GM21381 (cell line): ENCODE measurements at regions not wholly inside any gene's neighbourhood (a gene's known extent, or its start where the extent isn't known, plus 50 kb on each side); places are given as distances from the start of the nearest gene placed in this dataset.

Experiments used
- ATAC-seq: cut with Tn5 transposase; IDR thresholded peaks from one replicate; pipeline ENCODE4 v1.9.1; 2021; ENCODE audit warnings: mild to moderate bottlenecking, moderate library complexity; ENCODE audit not compliant: unreplicated experiment

DNA sequence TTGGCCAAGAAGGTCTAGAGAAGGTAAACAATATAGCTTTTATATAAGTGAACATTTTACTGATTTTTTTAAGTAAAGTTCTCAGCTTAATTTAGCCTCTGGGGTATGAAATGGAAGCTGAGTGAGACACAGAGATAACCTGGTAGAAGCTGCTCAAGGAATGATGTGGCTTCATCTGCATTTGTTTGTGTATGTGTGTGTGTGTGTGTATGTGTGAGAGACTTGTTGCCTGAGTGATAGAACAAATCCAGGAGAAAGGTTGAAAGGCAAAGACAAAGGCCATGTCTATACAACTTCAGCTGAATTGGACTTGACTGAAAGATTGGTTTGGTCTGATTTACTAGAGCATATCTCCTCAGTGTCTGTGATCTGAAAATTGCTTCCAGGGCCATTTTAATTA is 63.6 kb downstream of the PCDH7 start:
- no peak for ATAC-seq

DNA sequence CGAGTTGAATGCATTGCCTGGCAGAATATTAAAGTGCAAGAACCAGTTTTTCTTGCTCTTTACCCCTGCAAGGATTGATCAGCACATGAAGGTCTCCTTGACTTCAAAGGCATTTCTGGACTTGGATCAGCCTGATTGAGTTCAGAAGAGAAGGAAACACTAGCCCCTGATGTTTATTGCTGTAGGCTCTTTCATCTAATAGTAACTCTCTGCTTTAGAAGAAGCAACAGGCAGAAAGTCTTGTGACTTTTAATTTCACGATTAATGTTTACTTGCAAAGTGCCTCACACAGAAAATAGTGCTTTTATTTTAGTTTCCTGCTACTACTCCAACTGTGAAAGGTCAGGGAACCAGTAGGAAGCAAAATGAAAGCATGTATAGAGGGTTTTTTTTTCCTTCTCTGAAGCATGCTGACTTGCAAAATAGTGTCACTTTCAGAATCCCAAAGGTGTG is 69.1 kb downstream of the PCDH7 start:
- no peak for ATAC-seq

DNA sequence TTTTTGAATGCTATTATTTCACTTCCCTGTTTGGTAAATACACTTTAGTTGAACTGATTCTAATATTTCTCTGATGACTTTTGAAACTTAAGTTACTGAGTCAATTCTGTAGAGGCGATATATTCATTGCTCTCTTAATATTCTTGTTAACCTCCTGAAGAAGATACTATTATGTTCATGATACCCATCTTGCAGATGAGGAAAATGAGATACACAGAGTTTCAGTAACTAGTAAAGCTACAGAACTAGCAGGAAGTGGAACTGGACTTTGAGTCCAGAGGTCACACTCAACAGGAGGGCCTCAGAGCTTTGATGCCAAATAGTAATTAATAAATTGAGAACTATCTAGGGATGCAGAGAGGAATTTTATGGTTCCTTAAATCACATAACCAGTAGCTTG is 70.0 kb downstream of the PCDH7 start:
- no peak for ATAC-seq

DNA sequence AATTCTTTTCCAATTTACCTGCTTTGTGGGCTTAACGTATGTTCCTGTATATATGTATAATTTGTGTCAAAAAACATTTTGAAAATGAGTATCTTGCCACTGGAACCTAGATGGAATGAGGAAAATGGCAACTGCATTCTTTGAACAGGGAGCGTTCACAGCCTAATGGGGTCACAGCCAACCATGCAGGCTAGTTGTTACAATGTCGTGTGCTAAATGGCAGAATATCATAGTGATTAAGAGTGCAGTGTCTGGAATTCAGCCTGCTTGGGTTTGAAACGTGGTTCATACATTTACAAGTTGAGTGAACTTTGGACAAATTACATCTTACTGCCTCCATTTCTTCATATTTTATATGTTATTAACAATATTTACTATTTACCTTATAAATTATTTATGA is 70.8 kb downstream of the PCDH7 start:
- no peak for ATAC-seq

DNA sequence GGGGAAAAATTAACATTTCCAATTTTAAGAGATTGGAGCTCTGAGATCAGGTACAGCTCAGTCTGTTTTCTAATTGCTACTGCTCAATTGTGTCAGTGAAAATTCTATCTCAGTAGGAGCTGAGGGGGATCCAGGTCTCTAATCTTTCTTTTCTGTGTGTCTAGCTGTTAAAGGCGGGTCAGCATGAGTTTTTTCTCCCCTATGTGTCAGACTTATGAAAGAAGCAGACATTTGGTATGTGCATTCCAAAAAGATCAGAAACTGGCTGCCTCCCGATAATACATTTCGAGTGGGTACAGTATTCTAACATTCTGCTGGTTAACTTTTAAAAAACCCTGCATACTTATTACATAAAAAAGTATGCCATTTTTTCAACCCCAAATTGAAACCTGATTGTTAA is 72.4 kb downstream of the PCDH7 start:
- ATAC-seq = no peak

DNA sequence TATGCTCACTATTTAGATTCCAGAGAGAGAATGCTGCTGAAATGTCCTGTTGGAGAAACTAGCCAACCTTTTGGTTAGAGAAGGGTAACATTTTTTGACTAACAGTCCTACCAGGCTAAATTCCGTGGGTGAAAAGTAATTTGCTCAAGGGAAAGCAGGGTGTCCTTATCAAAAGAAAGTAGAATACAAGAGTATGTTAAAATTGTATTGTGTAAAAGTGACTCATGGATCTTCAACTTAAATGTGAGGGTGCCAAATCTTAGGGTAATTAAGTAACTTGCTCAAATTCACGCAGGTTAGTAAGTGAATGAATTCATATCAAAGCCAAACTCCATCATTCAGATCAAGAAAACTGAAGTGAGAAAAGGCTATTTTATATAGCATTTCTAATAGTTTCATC is 81.7 kb downstream of the PCDH7 start:
- ATAC-seq = no peak

DNA sequence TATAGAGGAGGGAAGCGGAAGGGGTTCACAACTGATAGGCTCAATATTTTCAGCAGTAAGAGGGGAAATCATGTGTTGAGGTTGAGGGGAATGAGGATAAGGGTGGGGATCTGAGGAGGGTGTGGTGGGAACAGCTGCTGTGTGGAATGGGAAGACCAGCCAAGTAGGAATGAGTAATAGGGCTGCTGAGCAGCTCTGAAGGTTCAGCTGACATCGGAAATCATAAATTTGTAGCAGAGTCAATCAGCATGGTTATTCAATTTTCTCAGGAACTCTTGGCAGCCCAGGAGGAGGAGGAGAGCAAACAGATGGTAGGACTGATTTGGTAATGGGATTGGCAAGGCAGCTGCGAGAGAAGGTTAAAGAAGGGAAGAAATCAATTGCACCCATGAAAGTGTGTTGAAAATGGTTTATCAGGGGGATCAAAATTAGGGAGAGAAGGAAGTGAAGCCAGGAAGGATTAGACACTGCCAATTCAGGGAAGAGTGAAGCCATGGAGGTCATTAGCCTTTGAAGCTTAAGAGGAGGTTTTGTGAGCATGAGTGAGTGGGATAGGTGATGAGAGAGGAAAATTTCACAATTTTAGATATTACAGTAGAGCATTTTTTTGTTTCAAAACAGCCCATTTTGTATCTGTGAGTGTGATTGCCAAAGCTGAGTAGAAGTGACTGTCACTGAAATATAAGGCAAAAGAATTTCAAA is 82.6 kb downstream of the PCDH7 start:
- no peak for ATAC-seq

DNA sequence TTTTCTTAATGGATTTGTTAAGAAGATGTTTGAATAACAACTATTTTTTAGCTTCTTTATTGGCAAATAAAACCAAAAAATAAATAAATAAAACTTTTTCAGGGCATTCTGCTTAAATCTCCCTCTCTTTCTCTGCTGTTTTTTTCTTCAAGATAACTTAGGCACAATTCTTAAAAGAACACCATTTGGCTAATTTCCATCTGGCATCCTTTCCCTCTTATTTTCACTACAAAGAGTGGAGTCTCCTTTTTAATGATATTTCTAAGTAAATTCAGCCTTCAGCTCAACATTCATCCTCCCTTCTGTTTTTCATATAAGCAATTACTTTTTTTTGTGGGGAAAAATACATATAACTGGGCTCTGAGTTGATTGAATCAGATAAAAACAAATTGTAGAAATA is 88.1 kb downstream of the PCDH7 start:
- no peak for ATAC-seq

DNA sequence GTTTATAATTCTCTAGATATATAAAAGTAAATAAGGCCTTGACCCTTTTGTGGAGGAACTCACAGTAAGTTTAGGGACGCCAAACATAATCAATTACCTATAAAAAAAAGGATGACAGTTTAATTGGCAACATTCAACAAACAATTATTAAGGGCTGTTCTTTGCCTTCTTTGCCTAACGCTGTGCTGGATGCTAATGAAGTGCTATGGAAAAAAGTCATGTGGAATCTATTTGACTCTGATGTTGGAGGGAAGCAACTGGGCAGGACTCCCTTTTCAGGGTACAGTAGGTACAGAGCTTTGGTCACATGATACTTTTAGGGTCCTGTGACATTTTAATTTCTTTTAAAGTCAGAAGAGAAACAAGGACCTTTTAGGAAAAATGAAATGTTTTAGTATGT is 91.1 kb downstream of the PCDH7 start:
- ATAC-seq = no peak

DNA sequence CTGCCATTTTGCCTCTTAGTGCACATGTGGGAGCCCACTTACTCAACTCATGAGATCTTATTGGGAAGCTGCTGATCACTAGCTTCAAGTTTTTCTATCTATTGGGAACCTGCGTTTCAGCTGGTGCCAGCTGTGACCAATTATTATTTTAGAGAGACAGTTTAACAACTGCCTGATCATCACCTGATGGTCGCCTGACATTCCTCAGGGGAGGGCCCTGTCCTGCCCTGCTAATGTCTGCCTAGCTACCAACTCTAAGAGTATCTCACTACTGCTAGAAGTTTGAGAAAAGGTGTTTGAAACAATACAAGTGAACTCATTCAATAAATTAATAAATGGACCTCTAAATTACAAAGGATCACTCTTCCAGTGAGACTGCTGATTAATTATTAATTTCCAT is 95.5 kb downstream of the PCDH7 start:
- no peak for ATAC-seq

DNA sequence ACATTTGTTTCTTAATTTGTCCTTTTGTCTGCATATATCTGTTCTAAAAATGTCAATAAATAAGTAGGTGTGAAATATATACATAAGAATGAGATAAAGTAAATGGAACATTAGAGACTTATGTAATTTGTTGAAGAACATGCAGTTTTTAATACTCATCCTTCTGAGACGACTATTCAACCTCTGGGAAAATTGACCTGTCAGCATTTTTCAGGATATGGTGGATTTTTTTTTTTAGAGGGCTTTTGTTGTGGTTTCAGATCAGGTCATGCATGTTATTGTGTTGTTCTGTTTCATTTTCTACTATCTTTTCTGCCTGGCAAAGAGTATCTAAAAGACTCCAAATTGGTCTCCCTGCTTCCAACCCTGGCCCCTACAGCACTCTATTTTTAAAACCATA is 97.3 kb downstream of the PCDH7 start:
- no peak for ATAC-seq

DNA sequence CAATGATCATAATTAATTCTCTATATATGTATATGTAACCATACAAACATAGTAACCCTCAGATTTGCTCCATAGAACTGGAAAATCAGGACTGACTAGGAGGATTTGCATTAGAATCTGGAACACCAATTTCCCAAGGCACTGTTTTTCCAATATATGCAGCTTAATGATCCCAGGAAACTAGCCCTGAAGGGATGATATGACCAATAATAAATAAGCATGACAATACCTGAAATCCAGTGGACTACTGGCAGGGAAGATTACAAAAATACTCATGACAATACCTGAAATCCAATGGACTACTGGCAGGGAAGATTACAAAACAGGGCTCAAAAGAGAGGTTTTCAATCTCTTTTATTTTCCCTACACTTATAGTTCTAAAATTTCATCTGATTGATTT is 98.4 kb downstream of the PCDH7 start:
- no peak for ATAC-seq

DNA sequence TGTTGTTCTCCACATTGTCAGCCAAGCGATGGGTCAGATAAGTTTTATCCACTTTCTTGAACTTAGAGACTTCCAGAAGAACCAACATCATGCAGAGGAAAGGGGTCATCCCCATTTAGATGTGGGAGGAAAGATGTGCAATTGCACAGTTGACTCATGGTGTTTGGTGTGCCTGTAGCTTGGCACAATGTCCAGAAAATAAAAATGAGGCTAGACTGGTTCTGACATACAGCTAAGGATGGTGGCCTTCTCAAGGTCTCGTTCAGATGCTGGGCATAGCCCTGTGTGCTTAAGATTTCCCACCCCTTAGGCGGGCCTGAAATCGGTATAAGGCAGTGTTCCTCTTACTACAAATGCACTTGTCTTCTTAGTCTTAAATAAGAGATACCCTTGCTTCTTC is 101.1 kb downstream of the PCDH7 start:
- no peak for ATAC-seq

DNA sequence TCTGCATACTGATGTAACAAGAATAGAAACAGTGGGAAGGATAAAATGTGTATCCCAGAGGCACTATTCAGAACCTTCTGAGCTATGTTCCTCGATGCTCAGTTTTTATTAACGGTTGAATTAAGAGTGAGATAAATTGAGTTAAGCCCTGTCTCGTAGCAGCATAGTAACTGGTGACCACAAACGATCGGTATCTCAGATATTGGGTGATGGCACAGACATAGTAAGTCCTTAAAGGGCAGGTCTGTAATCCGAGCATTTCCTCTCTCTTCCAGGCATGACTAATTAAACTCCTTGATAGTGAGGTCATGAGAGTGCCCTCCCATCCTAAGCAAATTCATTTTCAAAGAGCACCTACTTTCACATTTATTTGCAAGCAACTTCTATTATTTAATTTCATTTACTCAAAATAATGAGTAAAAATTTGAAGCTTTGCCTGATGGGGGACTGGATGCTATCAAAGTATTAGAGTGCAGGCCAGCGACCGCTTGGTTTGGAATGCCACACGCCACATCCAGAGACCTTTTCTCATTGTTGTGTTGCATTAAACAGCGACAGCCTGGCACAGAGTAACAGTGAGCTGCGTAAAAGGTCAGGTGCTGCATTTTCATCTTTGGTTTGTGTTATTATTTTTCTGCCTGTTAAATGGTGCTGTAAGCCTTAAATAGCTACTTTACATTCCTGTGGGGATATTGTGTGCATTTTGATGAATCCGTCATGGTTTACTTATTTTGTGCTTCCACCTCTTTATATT is 101.9 kb downstream of the PCDH7 start:
- no peak for ATAC-seq

DNA sequence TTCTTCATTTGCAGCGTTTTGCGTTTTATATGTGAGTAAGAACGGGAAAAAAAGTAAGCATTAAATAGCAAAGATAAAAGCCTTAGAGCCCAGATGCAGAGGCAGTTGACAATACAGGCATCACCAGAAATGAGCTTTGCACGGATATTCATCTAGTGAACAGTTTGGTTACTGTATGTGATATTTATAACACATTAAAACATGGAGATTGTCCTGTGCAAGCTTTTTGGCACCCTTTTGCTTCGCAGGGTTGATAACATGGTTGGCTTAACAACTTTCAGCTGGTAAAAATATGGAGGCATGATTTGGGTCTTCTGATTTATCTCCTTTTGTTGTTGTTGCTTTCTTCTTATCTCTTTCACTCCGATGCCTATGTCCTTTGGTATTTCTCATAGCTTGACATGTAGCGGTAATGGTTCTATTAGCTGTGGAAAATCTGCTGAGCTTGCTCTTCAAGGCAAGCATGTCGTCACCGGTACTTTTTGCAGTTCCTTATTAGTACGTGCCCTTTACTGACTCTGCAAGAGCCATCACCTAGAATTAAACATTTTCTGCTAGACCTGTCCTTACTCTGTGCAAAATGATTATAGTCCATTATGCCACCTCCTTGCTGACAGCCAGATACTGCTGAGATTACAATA is 102.9 kb downstream of the PCDH7 start:
- ATAC-seq = no peak

DNA sequence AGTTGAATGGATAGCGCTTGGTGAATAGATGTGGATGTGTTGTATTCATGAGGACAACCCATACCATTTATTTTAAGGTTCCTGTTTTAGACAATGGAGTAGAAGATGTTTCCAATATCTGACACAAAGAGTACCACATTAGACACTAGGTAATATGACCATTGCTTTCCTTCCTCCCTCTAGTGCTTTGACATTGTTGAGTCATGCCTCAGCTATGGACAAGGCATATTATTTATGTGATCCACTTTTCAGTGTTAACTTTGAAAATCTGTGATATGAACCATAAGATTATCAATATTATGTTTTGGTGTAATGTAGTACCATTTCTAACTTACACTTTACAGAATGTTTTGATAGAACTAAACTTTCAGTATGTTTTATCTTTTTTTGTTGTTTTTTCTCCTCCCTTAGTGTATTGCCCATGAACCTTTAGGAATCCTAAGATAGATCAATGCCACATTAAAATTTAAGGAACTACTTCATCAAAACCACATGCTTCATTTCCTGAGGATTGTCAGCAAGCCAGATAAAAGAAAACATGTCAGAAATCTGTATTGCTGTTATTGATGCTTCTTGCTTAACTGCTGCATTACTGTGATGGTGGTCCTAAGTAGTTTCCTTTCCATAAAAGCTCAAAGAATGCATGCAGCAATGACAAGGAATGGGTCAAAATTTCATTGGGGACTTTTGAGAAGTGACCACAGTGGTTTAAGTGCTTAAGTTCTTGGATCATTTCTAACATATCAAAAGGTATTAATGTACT is 105.0 kb downstream of the PCDH7 start:
- ATAC-seq = no peak

DNA sequence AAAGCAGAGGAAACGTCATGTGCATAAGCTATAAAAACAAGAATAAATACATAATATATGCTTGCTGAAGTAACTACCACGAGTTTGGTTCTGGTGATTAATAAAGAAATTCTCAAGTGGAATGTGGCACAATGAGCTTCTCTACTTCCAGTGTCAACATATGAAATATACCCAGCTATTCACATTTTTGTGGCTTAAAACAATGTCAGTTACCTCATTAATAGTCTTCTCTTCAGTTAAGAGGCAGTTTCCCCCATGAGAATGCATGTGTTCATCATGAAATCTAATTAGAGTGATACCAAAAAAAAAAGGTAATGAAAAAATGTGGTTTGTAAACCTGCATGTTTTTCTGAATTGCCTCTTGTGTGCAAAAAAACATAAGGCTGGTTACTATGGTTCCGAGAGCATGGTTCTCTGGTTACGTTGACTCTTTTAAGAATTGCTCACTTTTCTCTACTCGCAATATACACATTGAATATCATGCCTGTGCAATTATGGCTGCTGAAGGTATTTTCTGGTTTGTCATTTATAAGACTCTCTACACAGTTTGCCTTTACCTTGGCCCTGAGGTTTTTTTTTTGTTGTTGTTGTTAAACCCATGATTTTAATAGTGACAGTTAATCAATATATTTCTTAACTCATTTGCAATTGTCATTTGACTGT is 108.2 kb downstream of the PCDH7 start:
- no peak for ATAC-seq

DNA sequence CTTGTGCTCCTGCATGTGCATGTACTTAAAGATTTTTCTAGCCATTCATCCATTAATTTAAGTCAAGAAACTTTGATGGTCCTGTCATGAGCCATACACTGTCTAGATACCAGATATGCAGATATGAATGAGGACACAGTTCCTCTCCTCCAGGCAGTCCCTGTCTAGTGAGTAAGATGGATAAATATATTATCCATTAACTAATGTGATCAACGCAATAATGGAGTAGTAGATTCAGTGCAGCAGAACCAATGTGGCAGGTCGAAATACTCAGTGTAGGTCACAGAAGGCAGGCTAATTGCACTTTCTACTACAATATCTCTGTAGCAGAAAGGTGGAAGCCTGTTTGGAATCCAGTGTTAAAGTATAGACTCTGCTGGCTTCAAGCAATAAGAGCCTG is 112.5 kb downstream of the PCDH7 start:
- ATAC-seq = no peak

DNA sequence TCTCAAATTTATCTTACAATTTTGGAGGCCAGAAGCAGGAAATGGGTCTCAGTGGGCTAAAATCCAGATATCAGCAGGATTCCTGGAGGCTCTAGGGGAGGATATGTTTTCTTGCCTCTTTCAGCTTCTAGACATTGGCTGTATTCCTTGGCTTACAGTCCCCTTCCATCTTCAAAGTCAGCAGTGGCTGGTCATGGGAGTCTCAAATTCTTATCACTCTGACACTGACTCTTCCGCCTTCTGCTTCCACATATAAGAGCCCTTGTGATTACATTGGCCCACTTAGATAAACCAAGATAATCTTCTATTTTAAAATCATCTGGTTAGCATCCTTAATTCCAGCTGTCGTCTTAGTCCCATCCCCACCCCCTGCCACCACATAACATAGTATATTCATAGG is 113.0 kb downstream of the PCDH7 start:
- no peak for ATAC-seq

DNA sequence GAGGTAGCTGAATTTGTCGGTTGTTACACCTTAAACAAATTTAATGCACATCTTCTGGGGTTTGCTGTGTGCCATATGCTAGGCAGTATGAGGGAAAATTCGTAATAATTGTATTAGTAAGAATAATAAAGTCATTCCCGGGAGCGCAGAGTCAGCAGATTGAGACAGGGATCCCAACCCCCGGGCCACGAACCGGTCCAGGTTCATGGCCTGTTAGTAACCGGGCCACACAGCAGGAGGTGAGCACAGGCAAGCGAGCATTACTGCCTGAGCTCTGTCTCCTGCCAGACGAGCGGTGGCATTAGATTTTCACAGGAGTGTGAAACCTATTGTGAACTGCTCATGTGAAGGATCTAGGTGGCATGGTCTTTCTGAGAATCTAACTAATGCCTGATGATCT is 114.9 kb downstream of the PCDH7 start:
- ATAC-seq = no peak

DNA sequence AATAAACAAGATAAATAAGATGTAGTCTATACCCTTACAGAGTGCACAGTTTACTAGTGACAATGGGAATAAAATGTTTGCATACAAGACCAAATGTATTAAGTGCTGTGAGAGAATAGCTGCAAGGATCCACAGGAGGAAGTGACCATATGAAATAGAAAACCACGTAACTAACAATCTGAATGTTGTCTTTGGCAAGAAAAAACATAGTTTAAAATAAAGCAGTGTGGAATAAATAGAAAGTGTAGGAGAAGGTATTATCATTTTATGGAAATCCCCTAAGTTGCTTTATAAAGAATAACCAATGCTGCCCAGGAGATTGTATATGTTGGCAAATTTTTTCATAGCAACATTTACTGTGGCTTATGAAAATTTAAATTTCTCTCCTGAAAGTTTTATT is 116.1 kb downstream of the PCDH7 start:
- ATAC-seq = no peak
